Thoracic aorta (tissue), 2 donors: ENCODE measurements at regions not wholly inside any gene's neighbourhood (a gene's known extent, or its start where the extent isn't known, plus 50 kb on each side); places are given as distances from the start of the nearest gene placed in this dataset.

ENCODE experiments used
- ATAC-seq: fragments of 150-250 bp; one replicate; pipeline ENCODE4 v1.8.0; 2017; ENCODE audit warnings: low read depth; ENCODE audit not compliant: insufficient number of reproducible peaks, low FRiP score
- DNase-seq: peaks from one replicate; pipeline ENCODE4 v3.0.0-alpha.2; 2020; ENCODE audit warnings: low spot score
- H3K27ac ChIP-seq, 2 donors: fragments of 200-600 bp; sonication (generic); 1 replicate in 1 of 2; 2 replicates in 1 of 2; pipeline ENCODE4 v1.5.1; 2016; ENCODE audit warnings: mild to moderate bottlenecking in 2 of 2, moderate library complexity in 2 of 2
- H3K27me3 ChIP-seq: fragments of 200-600 bp; sonication (generic); replicated peaks from 2 replicates; pipeline ENCODE4 v1.6.0; 2016; ENCODE audit warnings: mild to moderate bottlenecking; ENCODE audit not compliant: insufficient read depth
- H3K36me3 ChIP-seq: fragments of 200-600 bp; sonication (generic); one replicate; pipeline ENCODE4 v1.5.1; 2016
- H3K4me1 ChIP-seq, 2 donors: fragments of 200-600 bp; sonication (generic); 1 replicate in 1 of 2; 2 replicates in 1 of 2; pipeline versions ENCODE4 v1.5.1 to v1.6.0; 2016; ENCODE audit warnings: low read depth in 2 of 2, mild to moderate bottlenecking in 1 of 2; ENCODE audit not compliant: control insufficient read depth in 1 of 2
- H3K4me3 ChIP-seq: fragments of 200-600 bp; sonication (generic); 2 replicates; pipeline ENCODE4 v1.5.1; 2016; ENCODE audit warnings: mild to moderate bottlenecking
- H3K9me3 ChIP-seq: fragments of 200-600 bp; sonication (generic); 2 replicates; pipeline ENCODE4 v1.5.1; 2016
- CTCF ChIP-seq: fragments of 200-600 bp; sonication (generic); IDR thresholded peaks from one replicate; pipeline ENCODE4 v1.5.1; 2019; ENCODE audit warnings: antibody characterized with exemption

- ATAC-seq (no peak), DNase-seq (no peak)
- Histone ChIP-seq H3K27ac (no peak overlapping the region), H3K27me3 (no peaks in the 10 kb centered on the region), H3K4me1 (peaks cover 12 to 20% of the 10 kb centered on the region in 2 donors), H3K36me3 (no peaks in the 10 kb centered on the region), H3K4me3 (no peak overlapping the region), H3K9me3 (no peaks in the 10 kb centered on the region)
- TF ChIP-seq CTCF = no peak
These were observed 57.9 kb upstream of the CCDC91 start for GRCh38 chr12:28132398-28132797.

- ATAC-seq = no peak
- H3K9me3 ChIP-seq = no peaks in the 10 kb centered on the region
- H3K36me3 ChIP-seq = no peaks in the 10 kb centered on the region
- no peaks in the 10 kb centered on the region for H3K27me3 ChIP-seq
- H3K4me3 ChIP-seq = no peak overlapping the region
- no peak for DNase-seq
- H3K4me1 ChIP-seq = peaks cover 7 to 13% of the 10 kb centered on the region in 2 donors
- no peak overlapping the region for H3K27ac ChIP-seq
- TF ChIP-seq CTCF = no peak
These were observed 54.3 kb upstream of the CCDC91 start for GRCh38 chr12:28135801-28136439.

- DNase-seq (no peak), ATAC-seq (no peak)
- Histone ChIP-seq H3K36me3 (no peaks in the 10 kb centered on the region), H3K9me3 (no peaks in the 10 kb centered on the region), H3K27ac (no peak overlapping the region), H3K4me3 (no peak overlapping the region), H3K27me3 (no peaks in the 10 kb centered on the region), H3K4me1 (peaks cover 0 to under 1% of the 10 kb centered on the region in 2 donors)
- TF ChIP-seq CTCF = no peak
These were observed 52.8 kb upstream of the CCDC91 start for GRCh38 chr12:28137414-28137813.

GRCh38 chr12:28140404-28140803, 49.9 kb upstream of the CCDC91 start:
- no peak for ATAC-seq
- no peak for TF ChIP-seq CTCF
- no peak for DNase-seq
- Histone ChIP-seq H3K4me1 (no peaks in the 10 kb centered on the region), H3K4me3 (no peak overlapping the region), H3K36me3 (no peaks in the 10 kb centered on the region), H3K9me3 (no peaks in the 10 kb centered on the region), H3K27ac (no peak overlapping the region), H3K27me3 (no peaks in the 10 kb centered on the region)
